Endothelial cell of umbilical vein (primary cell): ENCODE measurements at regions not wholly inside any gene's neighbourhood (a gene's known extent, or its start where the extent isn't known, plus 50 kb on each side); places are given as distances from the start of the nearest gene placed in this dataset.

Source experiments
- CTCF ChIP-seq, 2 donors: IDR thresholded peaks; 1 replicate in 1 of 2; 2 replicates in 1 of 2; pipeline ENCODE4 v1.5.1; 2011; ENCODE audit warnings: low read length in 2 of 2, mild to moderate bottlenecking in 2 of 2, moderate library complexity in 2 of 2, control low read depth in 1 of 2, inconsistent platforms in 1 of 2, low read depth in 1 of 2; ENCODE audit not compliant: insufficient read depth in 1 of 2; ENCODE audit errors: extremely low read depth in 1 of 2
- EZH2 ChIP-seq: IDR thresholded peaks from 2 replicates; pipeline ENCODE4 v1.6.1; 2012; ENCODE audit warnings: borderline replicate concordance, low read depth, mild to moderate bottlenecking, moderate library complexity, low read length, inconsistent platforms; ENCODE audit not compliant: severe bottlenecking
- MYC ChIP-seq: IDR thresholded peaks from one replicate; pipeline ENCODE4 v1.6.1; 2011; ENCODE audit warnings: mild to moderate bottlenecking, low read depth, low read length
- POLR2A ChIP-seq: IDR thresholded peaks from 2 replicates; pipeline ENCODE4 v1.6.1; 2012; ENCODE audit warnings: low read depth, mild to moderate bottlenecking, control low read depth, low read length
- POLR2AphosphoS5 ChIP-seq: IDR thresholded peaks from 2 replicates; pipeline ENCODE4 v1.6.1; 2012; ENCODE audit warnings: low read depth, mild to moderate bottlenecking, control low read depth, low read length, moderate library complexity; ENCODE audit not compliant: insufficient read depth

- no peak for TF ChIP-seq CTCF (IDR thresholded peaks at IDR 0.05; ENCODE audit: extremely low read depth in 1 of 2, insufficient read depth in 1 of 2, low read depth in 1 of 2, low read length in 2 of 2)
- TF ChIP-seq POLR2A, result no peak
- TF ChIP-seq EZH2, result no peak
- TF ChIP-seq POLR2AphosphoS5, result no peak
- TF ChIP-seq MYC, result no peak
These were observed 374.6 kb downstream of the KIF20B start for GRCh38 chr10:90075995-90076394.
